ENCODE measurements at regions not wholly inside any gene's neighbourhood (a gene's known extent, or its start where the extent isn't known, plus 50 kb on each side); places are given as distances from the start of the nearest gene placed in this dataset.

DNA sequence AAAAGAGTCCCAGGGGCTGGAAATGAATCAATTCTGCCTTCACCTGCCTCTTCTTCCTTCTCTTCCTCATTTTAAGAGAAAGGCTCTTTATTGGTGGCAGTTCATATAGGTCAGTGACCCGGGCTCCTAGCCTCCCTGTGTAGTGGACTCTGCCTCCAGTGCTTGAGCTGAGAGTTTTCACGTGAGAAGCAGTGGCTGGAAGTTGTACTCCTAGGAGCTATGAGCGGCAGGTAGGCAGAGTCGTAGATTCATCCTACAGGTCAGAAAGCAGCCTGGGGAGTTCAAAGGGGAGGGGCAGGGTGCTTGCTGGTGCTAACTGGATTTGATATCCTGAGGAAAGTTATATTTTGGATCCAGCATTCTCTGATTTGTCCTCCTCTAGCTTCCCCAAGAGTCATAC lies 101.1 kb downstream of the RPLP1 start:
- TF ChIP-seq, protein P1, sequence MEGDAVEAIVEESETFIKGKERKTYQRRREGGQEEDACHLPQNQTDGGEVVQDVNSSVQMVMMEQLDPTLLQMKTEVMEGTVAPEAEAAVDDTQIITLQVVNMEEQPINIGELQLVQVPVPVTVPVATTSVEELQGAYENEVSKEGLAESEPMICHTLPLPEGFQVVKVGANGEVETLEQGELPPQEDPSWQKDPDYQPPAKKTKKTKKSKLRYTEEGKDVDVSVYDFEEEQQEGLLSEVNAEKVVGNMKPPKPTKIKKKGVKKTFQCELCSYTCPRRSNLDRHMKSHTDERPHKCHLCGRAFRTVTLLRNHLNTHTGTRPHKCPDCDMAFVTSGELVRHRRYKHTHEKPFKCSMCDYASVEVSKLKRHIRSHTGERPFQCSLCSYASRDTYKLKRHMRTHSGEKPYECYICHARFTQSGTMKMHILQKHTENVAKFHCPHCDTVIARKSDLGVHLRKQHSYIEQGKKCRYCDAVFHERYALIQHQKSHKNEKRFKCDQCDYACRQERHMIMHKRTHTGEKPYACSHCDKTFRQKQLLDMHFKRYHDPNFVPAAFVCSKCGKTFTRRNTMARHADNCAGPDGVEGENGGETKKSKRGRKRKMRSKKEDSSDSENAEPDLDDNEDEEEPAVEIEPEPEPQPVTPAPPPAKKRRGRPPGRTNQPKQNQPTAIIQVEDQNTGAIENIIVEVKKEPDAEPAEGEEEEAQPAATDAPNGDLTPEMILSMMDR (optimal IDR thresholded peaks at IDR 0.05 in 1 of 3, IDR thresholded peaks at IDR 0.05 in 1 of 3, conservative IDR thresholded peaks at IDR 0.05 in 1 of 3; ENCODE audit: extremely low read depth in 1 of 3, insufficient read depth in 2 of 3, low read length in 3 of 3) = no peak
- no peak for TF ChIP-seq EZH2 (IDR thresholded peaks at IDR 0.05; ENCODE audit: low read length)

Data from keratinocyte (primary cell).